K562 (cell line): ENCODE measurements at regions not wholly inside any gene's neighbourhood (a gene's known extent, or its start where the extent isn't known, plus 50 kb on each side); places are given as distances from the start of the nearest gene placed in this dataset.

Experiments
- ATAC-seq: fragments of 200-7000 bp; cut with Tn5 transposase; 3 replicates; pipeline ENCODE4 v1.9.1; 2020; ENCODE audit warnings: moderate library complexity
- BruUV-seq: library from RNA; stranded (reverse); fragments of 400-500 nt; replicated peaks from 2 replicates; lab custom pipeline; 2021; lab: Mats Ljungman, UMichigan
- CTCF ChIA-PET: fragments of 300-600 bp; formaldehyde crosslinking; extraction: SDS; loops from one replicate; lab custom pipeline; 2021; ENCODE audit warnings: low intra/inter-chr PET ratio; lab: Yijun Ruan, JAX
- POLR2A ChIA-PET: fragments of 300-600, 350-650 bp; sonication (Branson Sonifier 250); formaldehyde crosslinking; extraction: SDS; loops from one replicate; lab custom pipeline; 2021; ENCODE audit warnings: antibody characterized with exemption, inconsistent platforms; lab: Yijun Ruan, JAX
- DNase-seq, 4 experiments: peaks; one replicate each; pipeline versions ENCODE4 v3.0.0 to v3.0.0-alpha.2; 2011 to 2018; ENCODE audit warnings: low spot score in 3 of 4, mixed read lengths in 3 of 4; ENCODE audit errors: extremely low read depth in 1 of 4
- FAIRE-seq: peaks from 2 replicates; lab custom pipeline; 2011; peaks lifted over from hg19 to GRCh38; lab: Jason Lieb, UNC
- H2AFZ ChIP-seq: 2 replicates; pipeline ENCODE4 v1.6.0; 2011; ENCODE audit warnings: low read depth, low read length, control low read depth, inconsistent platforms
- H3K27ac ChIP-seq: fragments of 200-600 bp; 3 replicates; pipeline ENCODE4 v1.8.0; 2011; ENCODE audit warnings: low read depth, mild to moderate bottlenecking, control low read depth, inconsistent platforms, low read length, moderate library complexity, mixed read lengths; ENCODE audit errors: extremely low read depth
- H3K27me3 ChIP-seq, 2 experiments: fragments of 300-600 bp in 1 of 2; 2 replicates in 1 of 2; 3 replicates in 1 of 2; pipeline versions ENCODE4 v1.6.0 to v1.8.0; 2011; ENCODE audit warnings: inconsistent platforms in 2 of 2, low read length in 2 of 2, mild to moderate bottlenecking in 1 of 2, mixed read lengths in 1 of 2, moderate library complexity in 1 of 2; ENCODE audit not compliant: control insufficient read depth in 2 of 2, insufficient read depth in 2 of 2
- H3K36me3 ChIP-seq: fragments of 300-600 bp; 3 replicates; pipeline ENCODE4 v1.8.0; 2011; ENCODE audit warnings: mild to moderate bottlenecking, low read length, inconsistent platforms; ENCODE audit not compliant: control insufficient read depth, insufficient read depth
- H3K4me1 ChIP-seq, 2 experiments: fragments of 200-600 bp in 1 of 2; replicated peaks in 1 of 2; 2 replicates in 1 of 2; 3 replicates in 1 of 2; pipeline versions ENCODE4 v1.5.1 to v1.8.0; 2011; ENCODE audit warnings: inconsistent platforms in 2 of 2, low read length in 2 of 2, mild to moderate bottlenecking in 1 of 2, mixed read lengths in 1 of 2, moderate library complexity in 1 of 2; ENCODE audit not compliant: control insufficient read depth in 2 of 2, insufficient read depth in 2 of 2
- H3K4me2 ChIP-seq: 2 replicates; pipeline ENCODE4 v1.6.1; 2011; ENCODE audit warnings: low read length, control low read depth, inconsistent platforms, mixed read lengths; ENCODE audit not compliant: insufficient read depth
- H3K4me3 ChIP-seq: fragments of 200-600 bp; sonication (generic), shearing (Covaris generic); 2 replicates; pipeline ENCODE4 v1.5.1; 2016; ENCODE audit warnings: control low read depth, inconsistent platforms
- H3K79me2 ChIP-seq: fragments of 200-600 bp; 3 replicates; pipeline ENCODE4 v1.8.0; 2011; ENCODE audit warnings: low read length, inconsistent platforms; ENCODE audit not compliant: control insufficient read depth, insufficient read depth
- H3K9ac ChIP-seq, 2 experiments: 2 replicates each; pipeline versions ENCODE4 v1.6.0 to v1.6.1; 2011; ENCODE audit warnings: low read depth in 2 of 2, low read length in 2 of 2, control low read depth in 1 of 2, inconsistent platforms in 1 of 2, mild to moderate bottlenecking in 1 of 2, mixed read lengths in 1 of 2; ENCODE audit not compliant: insufficient read depth in 1 of 2
- H3K9me1 ChIP-seq: one replicate; pipeline ENCODE4 v1.6.0; 2011; ENCODE audit warnings: inconsistent platforms, mild to moderate bottlenecking, low read length, moderate library complexity; ENCODE audit not compliant: control insufficient read depth, insufficient read depth
- H3K9me3 ChIP-seq: replicated peaks from 2 replicates; pipeline ENCODE4 v1.5.1; 2011; ENCODE audit warnings: low read depth, low read length, inconsistent platforms; ENCODE audit not compliant: control insufficient read depth, insufficient read depth
- H4K20me1 ChIP-seq: replicated peaks from 2 replicates; pipeline ENCODE4 v1.6.1; 2011; ENCODE audit warnings: low read length, inconsistent platforms, mixed read lengths; ENCODE audit not compliant: control insufficient read depth, insufficient read depth
- CTBP1 ChIP-seq: fragments of 450-650 bp; IDR thresholded peaks from 2 replicates; pipeline ENCODE4 v1.6.1; 2016; ENCODE audit warnings: borderline replicate concordance
- MYNN ChIP-seq, 2 experiments: sonication (generic); formaldehyde crosslinking in 1 of 2; IDR thresholded peaks; 2 replicates each; pipeline versions ENCODE4 v1.5.0 to v1.6.1; 2016 to 2020; ENCODE audit warnings: antibody characterized with exemption in 1 of 2, missing genetic modification reagents in 1 of 2
- WGBS: fragments of 100-300 bp; shearing (Covaris generic); methylation state at CpG from one replicate; pipeline ENCODE4 v1.1.6; 2016; ENCODE audit warnings: low coverage, mixed read lengths; ENCODE audit not compliant: insufficient coverage; ENCODE audit errors: missing lambda C conversion rate; 5-methylcytosine and 5-hydroxymethylcytosine counted together
- in situ Hi-C: fragments of 300-500 bp; cut with MboI; formaldehyde crosslinking; loops from 4 replicates; pipeline ENCODE4 v1.15.0; 2018; ENCODE audit warnings: inconsistent platforms, mixed read lengths
- intact Hi-C: fragments of 100-400 bp; cut with micrococcal nuclease; formaldehyde crosslinking; loops from 2 replicates; pipeline ENCODE4 v1.14.2; 2022
- TF ChIP-seq, protein P1 (sequence below): fragments of 250-450 bp; sonication (Bioruptor Pico); IDR thresholded peaks from 2 replicates; pipeline ENCODE4 v1.9.0; 2021; ENCODE audit warnings: mild to moderate bottlenecking, inconsistent platforms
- TF ChIP-seq, protein P2 (sequence below): IDR thresholded peaks from 2 replicates; pipeline ENCODE4 v1.6.1; 2016; ENCODE audit warnings: missing genetic modification characterization, missing compliant biosample characterization
- TF ChIP-seq, protein P3 (sequence below): fragments of 450-650 bp; IDR thresholded peaks from 2 replicates; pipeline ENCODE4 v1.6.1; 2016; ENCODE audit warnings: borderline replicate concordance

DNA sequence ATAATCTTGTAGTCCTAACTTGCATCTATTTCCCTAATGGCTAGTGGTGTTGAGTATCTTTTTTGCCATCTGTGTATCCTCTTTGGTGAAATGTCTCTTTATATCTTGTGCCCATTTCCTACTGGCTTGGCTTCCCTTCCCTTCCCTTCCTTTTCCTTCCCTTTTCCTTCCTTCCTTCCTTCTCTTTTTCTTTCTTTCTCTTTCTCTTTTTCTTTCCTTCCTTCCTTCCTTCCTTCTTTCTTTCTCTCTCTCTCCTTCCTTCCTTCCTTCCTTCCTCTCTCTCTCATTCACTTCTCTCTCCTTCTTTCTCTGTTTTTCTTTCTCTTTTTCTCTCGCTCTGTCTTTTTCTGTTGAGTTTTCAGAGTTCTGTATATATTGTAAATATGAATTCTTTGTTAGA is 61.5 kb upstream of the SLC4A4 start:
- 0% methylated on average over 1 of the region's 1 CpG for WGBS
- Histone ChIP-seq H3K27ac (no peak overlapping the region), H3K4me3 (no peak overlapping the region), H3K9ac (no peak overlapping the region), H3K4me1 (no peaks in the 10 kb centered on the region), H3K4me2 (no peak overlapping the region), H3K79me2 (no peaks in the 10 kb centered on the region), H3K9me3 (no peaks in the 10 kb centered on the region), H4K20me1 (no peaks in the 10 kb centered on the region), H2AFZ (no peak overlapping the region), H3K27me3 (no peaks in the 10 kb centered on the region), H3K36me3 (no peaks in the 10 kb centered on the region), H3K9me1 (no peaks in the 10 kb centered on the region)
- CTCF ChIA-PET, result no interaction called here
- intact Hi-C loops, result loop anchor here (10.0 kb wide), 1 partner anchor 667 kb away; no protein-coding TSS in a partner anchor
- in situ Hi-C loops, result no loop called here
- POLR2A ChIA-PET, result no interaction called here
- TF ChIP-seq, protein P1, sequence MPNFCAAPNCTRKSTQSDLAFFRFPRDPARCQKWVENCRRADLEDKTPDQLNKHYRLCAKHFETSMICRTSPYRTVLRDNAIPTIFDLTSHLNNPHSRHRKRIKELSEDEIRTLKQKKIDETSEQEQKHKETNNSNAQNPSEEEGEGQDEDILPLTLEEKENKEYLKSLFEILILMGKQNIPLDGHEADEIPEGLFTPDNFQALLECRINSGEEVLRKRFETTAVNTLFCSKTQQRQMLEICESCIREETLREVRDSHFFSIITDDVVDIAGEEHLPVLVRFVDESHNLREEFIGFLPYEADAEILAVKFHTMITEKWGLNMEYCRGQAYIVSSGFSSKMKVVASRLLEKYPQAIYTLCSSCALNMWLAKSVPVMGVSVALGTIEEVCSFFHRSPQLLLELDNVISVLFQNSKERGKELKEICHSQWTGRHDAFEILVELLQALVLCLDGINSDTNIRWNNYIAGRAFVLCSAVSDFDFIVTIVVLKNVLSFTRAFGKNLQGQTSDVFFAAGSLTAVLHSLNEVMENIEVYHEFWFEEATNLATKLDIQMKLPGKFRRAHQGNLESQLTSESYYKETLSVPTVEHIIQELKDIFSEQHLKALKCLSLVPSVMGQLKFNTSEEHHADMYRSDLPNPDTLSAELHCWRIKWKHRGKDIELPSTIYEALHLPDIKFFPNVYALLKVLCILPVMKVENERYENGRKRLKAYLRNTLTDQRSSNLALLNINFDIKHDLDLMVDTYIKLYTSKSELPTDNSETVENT (CRISPR knock-in tag), result no peak
- TF ChIP-seq, protein P2, sequence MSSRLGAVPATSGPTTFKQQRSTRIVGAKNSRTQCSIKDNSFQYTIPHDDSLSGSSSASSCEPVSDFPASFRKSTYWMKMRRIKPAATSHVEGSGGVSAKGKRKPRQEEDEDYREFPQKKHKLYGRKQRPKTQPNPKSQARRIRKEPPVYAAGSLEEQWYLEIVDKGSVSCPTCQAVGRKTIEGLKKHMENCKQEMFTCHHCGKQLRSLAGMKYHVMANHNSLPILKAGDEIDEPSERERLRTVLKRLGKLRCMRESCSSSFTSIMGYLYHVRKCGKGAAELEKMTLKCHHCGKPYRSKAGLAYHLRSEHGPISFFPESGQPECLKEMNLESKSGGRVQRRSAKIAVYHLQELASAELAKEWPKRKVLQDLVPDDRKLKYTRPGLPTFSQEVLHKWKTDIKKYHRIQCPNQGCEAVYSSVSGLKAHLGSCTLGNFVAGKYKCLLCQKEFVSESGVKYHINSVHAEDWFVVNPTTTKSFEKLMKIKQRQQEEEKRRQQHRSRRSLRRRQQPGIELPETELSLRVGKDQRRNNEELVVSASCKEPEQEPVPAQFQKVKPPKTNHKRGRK, result peak; percentile 75
- TF ChIP-seq, protein P3, sequence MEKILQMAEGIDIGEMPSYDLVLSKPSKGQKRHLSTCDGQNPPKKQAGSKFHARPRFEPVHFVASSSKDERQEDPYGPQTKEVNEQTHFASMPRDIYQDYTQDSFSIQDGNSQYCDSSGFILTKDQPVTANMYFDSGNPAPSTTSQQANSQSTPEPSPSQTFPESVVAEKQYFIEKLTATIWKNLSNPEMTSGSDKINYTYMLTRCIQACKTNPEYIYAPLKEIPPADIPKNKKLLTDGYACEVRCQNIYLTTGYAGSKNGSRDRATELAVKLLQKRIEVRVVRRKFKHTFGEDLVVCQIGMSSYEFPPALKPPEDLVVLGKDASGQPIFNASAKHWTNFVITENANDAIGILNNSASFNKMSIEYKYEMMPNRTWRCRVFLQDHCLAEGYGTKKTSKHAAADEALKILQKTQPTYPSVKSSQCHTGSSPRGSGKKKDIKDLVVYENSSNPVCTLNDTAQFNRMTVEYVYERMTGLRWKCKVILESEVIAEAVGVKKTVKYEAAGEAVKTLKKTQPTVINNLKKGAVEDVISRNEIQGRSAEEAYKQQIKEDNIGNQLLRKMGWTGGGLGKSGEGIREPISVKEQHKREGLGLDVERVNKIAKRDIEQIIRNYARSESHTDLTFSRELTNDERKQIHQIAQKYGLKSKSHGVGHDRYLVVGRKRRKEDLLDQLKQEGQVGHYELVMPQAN, result no peak
- no peak for TF ChIP-seq MYNN (IDR thresholded peaks at IDR 0.05)
- no peak for TF ChIP-seq MYNN (CRISPR knock-in tag; IDR thresholded peaks at IDR 0.05)
- no peak for TF ChIP-seq CTBP1
- DNase-seq, result no peak
- FAIRE-seq, result no peak
- no TSS peak for BruUV-seq
- no peak for ATAC-seq
